Kidney (tissue), 13 donors: ENCODE measurements at regions not wholly inside any gene's neighbourhood (a gene's known extent, or its start where the extent isn't known, plus 50 kb on each side); places are given as distances from the start of the nearest gene placed in this dataset.
"Not testable (repeated sequence)": the region's sequence is repeated elsewhere in the genome, so short reads cannot be mapped to it uniquely, and the experiment has no call there.

Experiments used
- DNase-seq, 5 donors: peaks; one replicate each; pipeline ENCODE4 v3.0.0-alpha.2; 2013 to 2020
- FAIRE-seq: peaks from 2 replicates; lab custom pipeline; 2012; peaks lifted over from hg19 to GRCh38; lab: Jason Lieb, UNC
- H3K27ac ChIP-seq, 2 donors: one replicate each; pipeline ENCODE4 v1.7.0; 2013; ENCODE audit warnings: low read depth in 2 of 2, low read length in 2 of 2, inconsistent platforms in 1 of 2
- H3K27me3 ChIP-seq: one replicate; pipeline ENCODE4 v1.7.1; 2013; ENCODE audit warnings: low read length, inconsistent platforms; ENCODE audit not compliant: control insufficient read depth, insufficient read depth
- H3K36me3 ChIP-seq, 3 donors: one replicate each; pipeline versions ENCODE4 v1.7.0 to v1.7.1; 2013; ENCODE audit warnings: low read length in 3 of 3, control low read depth in 1 of 3, inconsistent platforms in 1 of 3; ENCODE audit not compliant: insufficient read depth in 3 of 3, control insufficient read depth in 2 of 3
- H3K4me1 ChIP-seq, 3 donors: one replicate each; pipeline versions ENCODE4 v1.7.0 to v1.7.1; 2013; ENCODE audit warnings: low read length in 3 of 3, inconsistent platforms in 1 of 3, low read depth in 1 of 3; ENCODE audit not compliant: control insufficient read depth in 2 of 3, insufficient read depth in 2 of 3
- H3K4me3 ChIP-seq, 3 donors: one replicate each; pipeline versions ENCODE4 v1.7.0 to v1.8.1; 2013; ENCODE audit warnings: low read length in 3 of 3, control low read depth in 1 of 3, inconsistent platforms in 1 of 3
- H3K9ac ChIP-seq, 3 donors: one replicate each; pipeline versions ENCODE4 v1.7.0 to v1.7.1; 2013; ENCODE audit warnings: low read length in 3 of 3, control low read depth in 1 of 3, inconsistent platforms in 1 of 3
- H3K9me3 ChIP-seq, 3 donors: one replicate each; pipeline versions ENCODE4 v1.7.0 to v1.7.1; 2013; ENCODE audit warnings: low read length in 3 of 3, control low read depth in 1 of 3, inconsistent platforms in 1 of 3; ENCODE audit not compliant: control insufficient read depth in 2 of 3, insufficient read depth in 1 of 3
- CTCF ChIP-seq: IDR thresholded peaks from 3 replicates; pipeline ENCODE4 v1.5.1; 2012; ENCODE audit warnings: mild to moderate bottlenecking, moderate library complexity, borderline replicate concordance; ENCODE audit not compliant: insufficient read depth; ENCODE audit errors: extremely low read depth
- intact Hi-C: fragments of 100-400 bp; cut with DNase I; formaldehyde crosslinking; loops from one replicate; pipeline ENCODE4 v1.11.1; 2022
- donor health status: control.
- donor health status: control.
- donor health status: control.
- donor health status: control.
- donor health status: control.
- donor health status: DM: yes; HTN: yes; CAD: no.
- donor health status: Normal renal cell carcinoma (clear cell type).

DNA sequence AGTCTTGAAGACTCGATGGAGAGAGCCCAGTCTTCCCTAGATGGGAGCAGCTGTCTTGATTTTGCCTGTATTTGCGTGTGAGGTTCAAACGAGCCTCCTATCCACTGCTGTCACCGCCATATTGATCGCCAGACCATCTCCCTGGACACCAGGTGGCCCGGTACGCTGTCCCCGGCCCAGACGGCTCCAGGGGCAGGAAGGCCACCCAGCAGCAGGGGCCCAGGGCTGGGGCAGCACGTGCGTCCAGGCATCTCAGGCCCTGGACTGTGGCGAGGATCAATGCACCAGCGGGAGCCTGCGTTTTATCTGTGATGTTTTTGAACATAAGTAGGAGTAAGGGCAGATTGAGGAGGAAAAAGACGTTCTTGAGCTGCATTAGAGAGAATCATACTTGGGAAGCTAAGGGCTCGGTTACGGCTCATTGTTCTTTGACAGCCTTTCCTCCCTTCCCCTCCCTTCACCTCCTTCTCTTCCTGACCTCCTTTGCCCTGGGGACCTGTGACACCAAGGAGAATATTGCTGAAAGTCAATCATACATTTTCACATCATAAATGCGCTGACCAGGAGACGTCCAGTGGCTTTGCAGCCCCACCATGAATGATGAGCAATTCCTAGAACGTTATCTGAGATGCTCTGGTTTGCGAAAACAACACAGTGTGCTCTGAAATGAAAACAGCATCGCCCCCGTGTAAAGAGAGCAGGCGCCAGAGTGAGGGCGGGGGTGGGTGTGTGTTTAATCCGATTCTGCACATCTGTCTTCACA is 711.2 kb upstream of the SALL3 start:
- H3K36me3 ChIP-seq: no peaks in the 10 kb centered on the region
- no peak for FAIRE-seq
- no peaks in the 10 kb centered on the region for H3K4me1 ChIP-seq
- H3K4me3 ChIP-seq: no peak overlapping the region
- intact Hi-C loops: no loop called here
- no peaks in the 10 kb centered on the region for H3K9me3 ChIP-seq
- no peak overlapping the region for H3K27ac ChIP-seq
- no peaks in the 10 kb centered on the region for H3K27me3 ChIP-seq
- peak in 4 of 5 donors; percentile 62 to 83 (median 72) for DNase-seq
- no peak overlapping the region for H3K9ac ChIP-seq
- no peak for TF ChIP-seq CTCF

DNA sequence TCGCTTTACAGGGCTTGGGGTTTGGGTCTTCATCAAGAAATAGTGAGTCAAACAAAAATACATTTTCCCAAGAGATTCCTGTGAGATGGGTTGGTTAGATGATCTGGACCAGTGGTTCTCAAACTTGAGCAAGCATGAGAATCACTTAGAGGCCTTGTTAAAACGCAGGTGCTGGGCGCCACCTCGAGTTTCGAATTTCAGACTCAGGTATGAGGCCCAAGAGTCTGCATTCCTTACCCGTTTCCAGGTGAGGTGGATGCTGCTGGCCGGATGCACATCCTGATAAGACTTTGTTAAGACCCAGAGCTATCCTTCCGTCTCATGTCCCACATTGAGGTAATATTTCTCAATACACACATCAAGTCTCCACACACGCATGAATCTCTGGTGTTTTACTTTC is 707.8 kb upstream of the SALL3 start:
- Histone ChIP-seq H3K9ac (no peak overlapping the region), H3K27me3 (no peaks in the 10 kb centered on the region), H3K36me3 (no peaks in the 10 kb centered on the region), H3K27ac (no peak overlapping the region), H3K9me3 (no peaks in the 10 kb centered on the region), H3K4me1 (no peaks in the 10 kb centered on the region), H3K4me3 (no peak overlapping the region)
- no peak for FAIRE-seq
- TF ChIP-seq CTCF: no peak
- intact Hi-C loops: no loop called here
- no peak for DNase-seq

- intact Hi-C loops: no loop called here
- Histone ChIP-seq H3K4me1 (no peaks in the 10 kb centered on the region), H3K27me3 (no peaks in the 10 kb centered on the region), H3K4me3 (no peak overlapping the region), H3K9ac (no peak overlapping the region), H3K9me3 (no peaks in the 10 kb centered on the region), H3K27ac (no peak overlapping the region), H3K36me3 (no peaks in the 10 kb centered on the region)
- FAIRE-seq (no peak), DNase-seq (no peak)
- no peak for TF ChIP-seq CTCF
These were observed 705.7 kb upstream of the SALL3 start for GRCh38 chr18:78273876-78274275.

- H3K9ac ChIP-seq, H3K9me3 ChIP-seq, H3K4me1 ChIP-seq, H3K36me3 ChIP-seq, DNase-seq, FAIRE-seq, H3K27me3 ChIP-seq, intact Hi-C loops, H3K4me3 ChIP-seq, H3K27ac ChIP-seq: not testable (repeated sequence)
These were observed 696.2 kb upstream of the SALL3 start for GRCh38 chr18:78283425-78283824.
